RPMI8226 (cell line): ENCODE measurements at regions not wholly inside any gene's neighbourhood (a gene's known extent, or its start where the extent isn't known, plus 50 kb on each side); places are given as distances from the start of the nearest gene placed in this dataset.

Source experiments
- DNase-seq: peaks from one replicate; pipeline ENCODE4 v3.0.0-alpha.2; 2015

GRCh38 chr7:12785473-12785872 lies 98.0 kb downstream of the ARL4A start:
- no peak for DNase-seq

- no peak for DNase-seq
Measured at GRCh38 chr7:12786494-12786893, 99.1 kb downstream of the ARL4A start.

- DNase-seq = no peak
Measured at GRCh38 chr7:12788171-12788570, 100.7 kb downstream of the ARL4A start.

- no peak for DNase-seq
Measured at GRCh38 chr7:12788591-12788990, 101.2 kb downstream of the ARL4A start.

GRCh38 chr7:12794722-12795302 lies 107.4 kb downstream of the ARL4A start:
- DNase-seq = no peak

- no peak for DNase-seq
Measured at GRCh38 chr7:12796397-12797127, 109.1 kb downstream of the ARL4A start.

GRCh38 chr7:12800486-12800885 lies 113.1 kb downstream of the ARL4A start:
- DNase-seq = no peak

- DNase-seq = no peak
Measured at GRCh38 chr7:12801107-12801506, 113.7 kb downstream of the ARL4A start.

- no peak for DNase-seq
Measured at GRCh38 chr7:12802070-12802469, 114.6 kb downstream of the ARL4A start.

GRCh38 chr7:12803542-12803941 lies 116.1 kb downstream of the ARL4A start:
- DNase-seq = no peak

- no peak for DNase-seq
Measured at GRCh38 chr7:12805518-12805928, 118.1 kb downstream of the ARL4A start.

- no peak for DNase-seq
Measured at GRCh38 chr7:12805957-12806356, 118.5 kb downstream of the ARL4A start.

- DNase-seq = no peak
Measured at GRCh38 chr7:12809476-12809875, 122.0 kb downstream of the ARL4A start.

GRCh38 chr7:12812111-12812510 lies 124.7 kb downstream of the ARL4A start:
- no peak for DNase-seq

GRCh38 chr7:12814107-12814506 lies 126.7 kb downstream of the ARL4A start:
- DNase-seq = no peak

GRCh38 chr7:12814828-12815227 lies 127.4 kb downstream of the ARL4A start:
- no peak for DNase-seq

- DNase-seq = no peak
Measured at GRCh38 chr7:12815426-12815825, 128.0 kb downstream of the ARL4A start.

GRCh38 chr7:12815871-12816270 lies 128.4 kb downstream of the ARL4A start:
- DNase-seq = no peak

GRCh38 chr7:12820777-12821176 lies 133.3 kb downstream of the ARL4A start:
- no peak for DNase-seq

- DNase-seq = no peak
Measured at GRCh38 chr7:12821746-12822145, 134.3 kb downstream of the ARL4A start.

- DNase-seq = no peak
Measured at GRCh38 chr7:12826079-12826478, 138.6 kb downstream of the ARL4A start.

- DNase-seq = no peak
Measured at GRCh38 chr7:12827219-12827821, 139.9 kb downstream of the ARL4A start.

GRCh38 chr7:12827920-12828319 lies 140.5 kb downstream of the ARL4A start:
- no peak for DNase-seq

- DNase-seq = no peak
Measured at GRCh38 chr7:12831024-12831423, 143.6 kb downstream of the ARL4A start.
